ENCODE measurements at regions not wholly inside any gene's neighbourhood (a gene's known extent, or its start where the extent isn't known, plus 50 kb on each side); places are given as distances from the start of the nearest gene placed in this dataset.
"Not testable (repeated sequence)": the region's sequence is repeated elsewhere in the genome, so short reads cannot be mapped to it uniquely, and the experiment has no call there.

DNA sequence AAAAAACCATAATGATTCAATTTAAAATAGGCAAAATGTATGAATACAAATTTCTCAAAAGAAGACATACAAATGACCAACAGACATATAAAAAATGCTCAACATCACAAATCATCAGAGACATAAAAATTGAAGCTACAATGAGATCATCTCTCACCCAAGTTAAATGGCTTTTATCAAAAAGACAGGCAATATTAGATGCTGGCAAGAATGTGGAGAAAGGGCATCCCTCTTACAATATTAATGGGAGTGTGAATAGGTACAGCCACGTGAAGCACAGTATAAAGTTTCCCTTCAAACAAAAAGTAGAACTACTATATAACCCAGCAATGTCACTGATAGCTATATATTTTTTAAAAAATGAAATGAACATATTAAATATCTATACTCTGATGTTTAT lies 1481.7 kb downstream of the AMY1C start:
- DNase-seq = no peak

DNA sequence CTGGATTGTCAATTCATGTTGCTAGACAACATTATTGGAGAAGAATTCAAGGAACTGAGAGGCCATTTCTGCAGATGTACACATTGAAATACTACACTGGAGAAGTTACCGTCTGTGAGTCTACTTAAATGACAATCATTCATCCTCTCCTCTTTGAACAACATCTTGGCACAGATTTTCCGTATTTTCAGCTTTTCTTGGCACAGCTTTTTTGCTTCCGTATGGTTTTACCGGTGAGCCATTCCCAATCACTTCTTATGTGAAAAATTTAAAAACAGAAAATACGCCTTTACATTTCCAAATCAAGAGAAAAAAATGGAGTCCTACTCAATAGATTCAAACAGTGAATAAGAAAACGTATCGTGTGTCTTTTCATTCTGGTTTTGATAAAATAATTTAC lies 1493.7 kb downstream of the AMY1C start:
- no peak for DNase-seq

DNA sequence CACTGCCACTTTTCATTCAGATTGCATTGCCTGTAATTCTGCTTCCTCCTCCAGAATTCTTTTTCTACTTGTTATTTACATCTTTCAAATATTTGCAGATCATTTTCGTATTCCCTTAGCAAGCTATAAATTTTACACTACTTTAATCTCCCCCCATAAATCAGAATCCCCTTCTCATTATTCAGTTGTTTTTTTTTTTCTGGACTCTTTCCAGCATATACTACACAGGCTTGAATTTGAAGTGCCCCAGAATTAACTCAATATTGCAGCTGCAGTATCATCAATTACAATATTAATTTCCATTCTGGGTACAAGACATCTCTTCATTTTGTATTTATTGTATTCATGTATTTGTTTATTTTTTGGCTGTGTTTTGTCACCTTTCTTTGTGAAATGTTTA lies 1494.3 kb downstream of the AMY1C start:
- DNase-seq = peak; percentile 66

DNA sequence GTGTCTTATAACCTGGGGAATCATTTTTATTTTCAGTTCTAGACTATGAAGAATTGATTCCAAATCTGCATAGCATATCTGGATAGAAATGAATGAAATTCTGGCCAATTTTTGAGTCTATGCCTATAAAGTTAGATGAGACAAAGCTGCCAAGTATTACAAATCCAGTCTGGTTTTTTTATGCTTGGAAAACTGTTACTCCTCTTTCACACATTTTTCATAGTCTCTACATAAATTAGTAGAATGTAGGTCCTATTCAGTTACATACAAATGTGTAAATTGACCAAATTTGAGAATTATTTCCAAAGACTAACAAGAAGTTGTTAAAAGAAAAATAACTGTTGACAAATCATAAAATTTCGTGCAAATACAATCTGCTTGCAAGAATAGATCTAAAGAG lies 1505.2 kb downstream of the AMY1C start:
- DNase-seq = no peak

DNA sequence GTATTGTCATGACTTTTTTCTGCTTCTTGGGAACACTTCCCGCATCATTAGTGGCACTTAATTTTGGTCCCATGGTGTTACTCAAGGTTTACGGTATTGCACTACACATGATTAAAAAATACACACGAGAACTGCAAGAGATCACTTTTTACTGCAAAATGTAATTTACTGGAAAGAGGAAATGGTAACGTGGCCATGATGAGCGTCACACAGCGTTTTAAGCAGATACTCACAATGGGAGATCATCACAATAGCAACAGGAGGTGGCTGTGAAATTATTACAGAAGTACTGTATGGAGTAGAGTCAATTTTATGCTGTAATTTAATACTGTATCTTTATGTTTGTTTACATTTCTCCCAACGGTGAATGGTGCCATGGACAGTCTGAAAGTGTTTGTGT lies 1510.3 kb downstream of the AMY1C start:
- DNase-seq = no peak

DNA sequence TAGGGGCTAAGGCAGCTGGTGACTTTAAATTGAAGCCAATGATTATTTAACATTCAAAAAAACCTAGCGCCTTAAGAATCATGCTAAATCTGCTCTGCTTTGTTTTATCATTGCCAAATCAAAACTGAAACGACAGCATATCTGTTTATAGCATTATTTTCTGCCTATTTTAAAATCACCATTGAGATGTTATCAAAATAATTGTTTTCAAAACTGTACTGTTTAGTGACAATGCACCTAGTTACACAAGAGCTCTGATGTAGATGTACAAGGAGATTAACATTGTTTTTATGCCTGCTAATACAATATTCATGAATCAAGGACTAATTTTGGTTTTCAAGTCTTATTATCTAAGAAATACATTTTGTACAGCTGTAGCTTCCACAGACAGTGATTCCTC lies 1521.3 kb downstream of the AMY1C start:
- DNase-seq = no peak

DNA sequence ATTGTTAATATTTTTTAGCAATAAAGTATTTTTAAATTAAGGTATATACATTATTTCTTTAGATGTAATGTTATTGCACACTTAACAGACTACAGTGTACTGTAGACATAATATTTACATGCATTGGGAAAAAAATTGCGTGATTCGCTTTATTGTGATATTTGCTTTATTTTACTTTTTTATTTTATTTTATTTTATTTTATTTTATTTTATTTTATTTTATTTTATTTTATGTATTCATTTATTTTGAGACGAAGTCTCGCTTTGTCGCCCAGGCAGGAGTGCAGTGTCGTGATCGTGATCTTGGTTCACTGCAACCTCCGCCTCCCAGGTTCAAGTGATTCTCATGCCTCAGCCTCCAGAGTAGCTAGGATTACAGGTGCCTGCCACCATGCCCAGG lies 1522.7 kb downstream of the AMY1C start:
- not testable (repeated sequence) for DNase-seq

DNA sequence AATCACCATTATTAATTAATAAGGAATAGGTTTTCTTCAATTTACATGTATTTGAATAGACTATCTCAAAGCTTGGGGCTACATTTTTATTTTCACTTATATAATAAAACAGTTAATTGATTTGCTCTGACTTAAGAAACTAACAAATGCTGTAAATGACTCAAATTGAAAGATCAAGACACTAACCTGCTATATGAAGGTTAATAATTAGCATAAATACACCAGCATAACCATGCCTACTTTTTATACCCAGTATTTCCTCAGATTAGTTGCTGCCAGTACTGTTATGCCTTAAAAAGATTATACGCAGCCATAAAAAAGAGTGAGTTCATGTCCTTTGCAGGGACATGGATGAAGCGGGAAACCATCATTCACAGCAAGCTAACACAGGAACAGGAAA lies 1545.1 kb downstream of the AMY1C start:
- DNase-seq = no peak

DNA sequence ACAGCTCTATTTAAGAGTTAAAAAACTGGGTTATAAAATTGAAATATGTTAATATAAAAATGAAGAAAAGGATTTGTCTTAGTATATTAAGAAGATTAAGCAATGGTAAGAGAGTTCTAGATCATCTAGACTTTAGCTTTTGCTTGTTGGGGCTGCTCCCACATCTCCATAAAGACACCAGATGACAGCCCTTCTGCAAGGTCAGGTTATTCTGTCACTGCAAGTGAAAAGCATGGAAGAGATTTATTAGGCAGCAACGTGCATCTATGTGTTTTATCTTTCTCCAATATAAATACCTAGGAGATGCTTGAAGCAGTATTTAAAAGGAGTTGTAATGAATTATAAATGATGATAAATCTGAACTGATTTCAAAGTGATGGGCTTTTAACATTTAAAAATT lies 1560.4 kb downstream of the AMY1C start:
- no peak for DNase-seq

DNA sequence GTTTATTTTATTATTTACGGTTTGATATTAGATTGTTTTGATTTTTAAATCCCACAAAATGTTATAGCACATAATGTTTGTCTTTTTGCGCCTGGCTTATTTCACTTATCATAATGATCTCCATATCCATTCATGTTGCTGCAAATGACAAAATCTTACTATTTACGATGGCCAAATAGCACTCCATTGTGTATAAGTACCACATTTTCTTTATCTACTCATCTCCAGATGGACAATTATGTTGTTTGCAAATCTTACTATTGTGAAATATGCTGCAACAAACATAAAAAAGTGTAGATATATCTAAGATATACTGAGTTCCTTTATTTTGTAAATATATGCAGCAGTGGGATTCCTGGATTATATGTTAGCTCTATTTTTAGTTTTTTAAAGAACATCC lies 1568.3 kb downstream of the AMY1C start:
- DNase-seq = no peak

DNA sequence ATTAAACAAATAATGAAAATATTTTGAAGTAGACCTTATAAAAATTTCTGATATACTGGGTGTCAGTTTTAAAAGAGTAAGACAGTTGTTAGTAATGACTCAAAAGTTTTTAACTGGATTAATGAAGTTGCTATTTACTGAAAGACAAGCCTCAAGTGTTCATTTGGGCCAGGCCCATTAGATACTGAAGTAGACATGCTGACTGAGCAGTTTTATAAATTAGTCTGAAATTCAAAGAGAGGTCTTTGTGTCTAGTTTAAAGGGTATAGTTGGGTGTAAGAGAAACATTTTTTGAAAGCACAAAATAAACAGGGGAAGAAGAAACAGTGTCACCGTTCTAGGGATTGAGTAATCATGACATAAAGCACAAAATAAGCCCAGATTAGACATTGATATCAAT lies 1577.2 kb downstream of the AMY1C start:
- no peak for DNase-seq

DNA sequence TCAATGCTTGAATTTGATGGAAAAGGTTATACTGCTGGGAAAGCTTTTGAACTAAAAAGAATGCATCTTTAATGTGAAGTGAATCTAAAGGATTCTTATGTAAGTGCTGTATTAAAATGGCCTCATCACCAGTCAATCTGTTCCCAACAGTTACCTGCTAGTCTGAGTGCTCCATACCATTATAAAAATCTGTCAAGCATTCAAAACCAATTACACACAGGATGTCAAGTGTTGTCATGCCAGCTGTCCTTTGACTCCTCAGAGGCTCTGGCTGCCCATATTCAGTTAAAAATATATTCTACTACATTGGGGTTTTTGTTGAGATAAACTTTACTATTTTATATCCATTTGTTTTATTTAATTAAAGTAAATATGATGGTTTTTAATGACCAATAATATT lies 1587.7 kb downstream of the AMY1C start:
- DNase-seq = peak; percentile 39

DNA sequence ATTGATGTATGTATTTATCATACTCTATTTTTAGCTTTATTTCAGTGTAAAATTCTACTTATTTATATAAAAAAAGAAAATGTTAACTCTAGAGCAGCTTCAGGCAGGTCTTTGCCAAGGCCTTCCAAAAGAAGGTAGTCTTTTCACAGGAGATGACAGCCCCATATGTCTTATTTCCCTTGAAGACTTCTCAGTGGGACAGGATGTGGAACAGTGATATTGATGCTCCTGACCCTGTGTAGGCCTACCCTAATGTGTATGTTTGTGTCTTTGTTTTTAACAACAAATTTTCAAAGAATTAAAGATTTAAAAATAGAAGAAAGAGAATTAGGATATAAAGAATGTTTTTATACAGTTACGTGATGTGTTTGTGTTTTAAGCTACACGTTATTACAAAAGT lies 1593.6 kb downstream of the AMY1C start:
- DNase-seq = no peak

DNA sequence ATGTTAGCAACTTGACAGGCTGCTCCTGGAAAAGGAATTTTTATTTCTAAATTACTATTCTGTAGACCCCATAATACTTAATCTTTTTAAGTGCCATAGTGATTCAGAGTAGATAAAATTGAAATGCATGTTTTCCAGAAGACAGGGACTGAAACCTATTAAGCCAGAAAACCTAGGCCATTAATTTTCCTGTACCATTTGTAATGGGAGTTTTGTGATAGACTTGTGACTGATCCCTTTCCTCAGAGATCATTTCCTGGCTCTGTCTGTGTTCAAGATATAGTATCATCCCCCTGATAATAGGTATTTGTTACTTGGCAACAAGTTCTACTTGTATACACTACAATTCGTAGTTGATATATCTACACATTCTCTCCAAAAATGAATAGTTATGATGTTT lies 1609.8 kb downstream of the AMY1C start:
- peak; percentile 0 for DNase-seq

DNA sequence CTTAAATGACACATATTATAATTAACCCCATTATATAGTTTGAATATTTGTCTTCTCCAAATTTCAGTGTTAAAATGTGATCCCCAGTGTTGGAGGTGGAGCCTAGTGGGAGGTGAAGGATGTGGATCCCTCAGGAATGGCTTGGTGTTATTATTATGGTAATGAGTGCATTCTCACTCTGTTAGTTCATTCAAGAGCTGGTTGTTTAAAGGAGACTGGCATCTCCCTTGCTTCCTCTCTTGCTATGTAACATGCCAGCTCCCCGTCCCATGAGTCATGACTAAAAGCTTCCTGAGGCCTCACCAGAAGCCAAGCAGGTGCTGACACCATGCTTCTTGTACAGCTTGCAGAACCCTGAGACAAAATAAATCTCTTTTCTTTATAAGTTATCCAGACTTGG lies 1612.7 kb downstream of the AMY1C start:
- no peak for DNase-seq

DNA sequence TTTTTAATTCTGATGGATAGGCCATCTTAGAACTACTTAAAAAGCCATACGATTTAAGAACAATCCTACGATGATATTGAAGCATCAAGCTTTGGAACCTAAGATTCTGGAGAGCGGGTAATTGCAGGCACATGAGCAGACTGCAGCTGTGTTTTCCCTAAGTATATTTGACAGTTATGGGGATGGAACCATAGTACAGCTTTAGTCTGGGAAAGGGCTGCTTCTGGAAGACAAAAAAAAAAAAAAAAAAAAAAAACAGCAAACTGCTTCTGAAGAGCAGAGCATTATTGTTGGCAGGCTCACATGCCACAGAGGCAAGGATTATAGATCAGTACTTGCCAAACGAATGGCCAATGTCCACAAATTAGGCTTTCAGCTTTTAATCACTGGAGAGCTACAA lies 1618.7 kb downstream of the AMY1C start:
- no peak for DNase-seq

DNA sequence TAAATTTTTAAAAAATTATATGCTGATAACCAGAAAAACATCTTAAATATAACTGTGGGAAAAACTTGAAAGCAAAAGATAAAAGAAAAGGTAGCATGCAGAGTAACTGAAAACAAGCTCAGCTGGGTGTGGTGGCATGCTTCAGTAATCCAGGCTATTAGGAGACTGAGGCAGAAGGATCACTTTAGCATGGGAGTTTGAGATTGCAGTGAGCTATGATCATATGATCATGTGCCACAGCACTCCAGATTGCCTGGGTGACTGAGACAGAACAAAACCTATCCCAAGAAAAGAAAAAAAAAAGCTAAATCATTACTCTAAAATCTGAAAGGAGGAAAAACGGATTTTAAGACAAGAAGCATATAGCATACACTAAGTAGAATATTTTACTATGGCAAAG lies 1624.0 kb downstream of the AMY1C start:
- DNase-seq = no peak

DNA sequence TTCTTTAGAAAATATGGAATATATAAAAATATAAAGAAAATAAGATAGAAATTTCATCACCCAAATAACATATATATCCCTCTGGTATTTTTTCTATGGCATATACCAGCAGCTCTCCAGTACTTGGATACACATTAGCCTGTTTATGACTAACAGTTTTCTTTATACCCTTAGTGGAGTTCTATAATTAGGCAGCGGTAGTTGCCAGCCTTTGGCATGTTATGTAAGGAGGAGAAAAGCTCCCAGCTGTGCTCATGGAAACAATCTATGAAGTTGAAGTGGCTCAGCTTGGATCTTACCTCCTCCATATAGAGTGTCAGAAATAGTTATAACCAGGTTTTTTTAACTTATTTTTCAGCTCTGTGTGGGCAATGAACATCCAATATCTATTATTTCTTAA lies 1636.8 kb downstream of the AMY1C start:
- DNase-seq = no peak

DNA sequence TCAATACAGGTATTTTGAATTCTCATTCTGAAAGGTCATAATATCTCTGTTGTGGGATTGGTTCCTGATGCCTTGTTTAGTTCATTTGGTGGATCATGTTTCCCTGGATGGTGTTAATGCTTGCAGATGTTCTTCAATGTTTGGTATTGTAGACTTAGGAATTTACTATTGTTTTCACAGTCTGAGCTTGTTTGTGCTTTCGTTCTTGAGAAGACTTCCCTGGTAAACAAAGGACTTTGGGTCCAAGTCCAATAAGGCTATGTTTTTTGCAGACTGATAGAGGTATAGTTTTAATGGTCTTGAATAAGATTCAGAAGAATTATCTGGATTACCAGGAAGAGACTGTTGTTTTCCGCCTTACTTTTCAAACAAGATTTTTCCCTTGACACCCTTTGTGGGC lies 1646.3 kb downstream of the AMY1C start:
- no peak for DNase-seq

DNA sequence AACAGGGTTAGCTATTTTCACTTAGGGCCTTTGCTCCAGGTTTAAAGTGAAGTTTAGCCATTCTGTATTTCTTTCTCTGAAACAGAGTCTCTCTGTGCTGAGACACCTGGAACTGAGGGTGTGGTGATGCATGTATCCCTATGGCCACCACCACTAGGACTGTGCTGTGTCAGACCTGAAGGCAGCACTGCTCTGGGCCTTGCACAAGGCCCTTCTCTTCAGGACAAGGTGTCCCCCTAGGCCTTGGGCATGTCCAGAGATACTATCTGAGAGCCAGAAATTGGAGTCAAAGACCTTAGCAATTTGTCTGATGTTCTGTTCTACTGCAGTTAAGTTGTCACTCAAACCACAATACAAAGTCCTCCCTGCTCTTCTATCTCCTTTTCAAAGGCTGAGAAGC lies 1649.2 kb downstream of the AMY1C start:
- DNase-seq = no peak

DNA sequence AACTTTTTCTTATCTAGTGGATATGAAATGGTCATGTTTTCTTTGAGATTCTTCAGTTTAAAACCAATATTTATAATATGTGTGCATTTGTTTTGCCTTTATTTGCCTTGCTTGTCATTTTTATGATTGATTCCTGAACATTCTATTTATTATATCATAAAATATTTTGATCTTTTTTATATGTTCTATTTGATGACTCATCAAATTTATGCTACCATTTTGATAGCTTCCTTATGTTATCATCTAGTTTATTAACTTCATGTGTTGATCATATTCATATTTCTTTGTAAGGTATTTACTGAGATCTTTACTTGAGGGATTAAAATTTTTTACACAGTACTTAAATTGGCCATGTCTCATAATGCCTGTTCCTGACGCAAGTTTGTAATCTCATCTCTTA lies 1650.0 kb downstream of the AMY1C start:
- DNase-seq = no peak

DNA sequence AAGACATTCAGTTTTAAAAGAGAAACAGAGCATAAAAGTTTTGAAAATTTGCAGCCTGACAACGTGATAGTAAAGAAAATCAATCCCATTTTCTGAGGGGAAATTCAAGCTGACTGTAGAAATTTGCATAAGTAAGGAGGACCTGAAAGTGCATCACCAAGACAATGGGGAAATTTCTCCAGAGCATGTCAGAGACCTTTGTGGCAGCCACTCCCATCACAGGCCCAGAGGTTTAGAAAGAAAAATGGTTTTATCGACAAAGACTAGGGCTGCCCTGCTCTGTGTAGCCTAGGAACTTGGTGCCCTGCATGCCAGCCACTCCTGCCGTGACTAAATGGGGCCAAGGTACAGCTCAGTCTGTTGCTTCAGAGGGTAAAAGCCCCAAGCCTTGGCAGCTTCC lies 1640.2 kb upstream of the PRMT6 start:
- DNase-seq = no peak

DNA sequence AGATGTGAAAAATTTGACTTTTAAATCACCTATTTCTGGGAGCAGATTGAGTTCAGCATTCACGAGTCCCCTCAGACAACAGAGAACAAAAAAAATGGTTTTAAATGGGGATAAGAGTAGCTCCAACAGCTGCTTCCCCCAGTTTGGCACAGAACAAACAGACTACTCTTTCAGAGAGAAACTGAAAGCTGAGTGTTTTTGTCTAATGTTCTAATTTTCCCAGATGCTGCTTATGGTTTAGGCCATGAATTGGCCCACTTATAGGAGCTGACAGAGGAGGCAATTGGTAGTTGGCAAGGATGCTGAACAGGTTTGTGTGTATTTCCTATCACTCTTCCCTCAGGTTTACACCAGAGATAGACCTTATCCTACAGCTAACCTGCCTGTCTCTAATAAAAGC lies 1637.4 kb upstream of the PRMT6 start:
- DNase-seq = no peak

DNA sequence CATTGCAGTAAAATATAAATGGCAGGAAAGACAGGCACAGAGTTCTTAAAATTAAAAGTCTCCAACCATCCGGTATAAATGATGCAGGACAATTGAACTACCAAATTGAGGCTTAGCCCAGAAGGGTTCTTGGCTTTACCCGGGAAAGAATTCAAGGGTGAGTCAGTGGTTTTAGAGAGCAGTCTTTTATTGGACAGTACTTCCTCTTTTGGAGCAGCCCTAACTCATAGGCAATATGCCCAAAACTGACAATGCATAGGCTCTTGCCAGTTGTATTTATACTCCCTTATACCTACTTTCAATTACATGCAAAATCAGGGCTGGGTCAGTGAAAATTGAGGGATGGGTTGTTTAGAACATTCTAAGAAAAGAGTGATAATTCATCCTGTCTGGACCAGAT lies 1628.9 kb upstream of the PRMT6 start:
- DNase-seq = no peak

DNA sequence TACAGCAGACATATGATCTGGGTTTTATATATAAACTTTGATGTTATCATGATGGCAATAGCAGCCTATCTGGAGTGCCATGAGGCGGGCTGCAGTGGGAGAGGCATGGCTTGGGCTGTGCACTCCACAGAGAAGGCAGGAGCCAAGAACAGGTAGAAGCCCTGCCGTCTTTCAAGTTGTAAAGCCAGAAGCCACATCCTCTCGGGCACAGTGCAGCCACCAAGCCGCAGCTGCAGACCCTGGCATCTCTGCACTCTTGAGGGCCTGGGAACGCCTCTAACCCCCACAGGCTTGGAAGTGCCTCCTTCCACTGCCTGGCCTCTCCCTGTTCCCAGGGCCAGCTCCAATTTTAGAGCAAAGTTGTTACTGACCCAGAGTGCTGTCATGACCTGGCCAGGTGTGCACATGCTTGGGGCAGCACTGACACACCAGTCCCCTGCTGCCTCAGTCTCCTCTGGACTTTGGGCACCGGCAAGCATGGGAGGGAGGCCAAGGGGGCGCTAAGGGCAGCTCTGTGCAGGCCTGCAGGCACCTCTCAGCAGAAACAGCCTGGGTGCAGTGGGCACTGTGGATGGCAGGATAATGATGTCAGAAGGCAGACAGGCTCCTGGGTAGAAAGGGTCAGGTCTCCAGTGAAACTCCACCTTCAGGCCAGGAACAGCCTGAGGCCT lies 1619.8 kb upstream of the PRMT6 start:
- DNase-seq = no peak

DNA sequence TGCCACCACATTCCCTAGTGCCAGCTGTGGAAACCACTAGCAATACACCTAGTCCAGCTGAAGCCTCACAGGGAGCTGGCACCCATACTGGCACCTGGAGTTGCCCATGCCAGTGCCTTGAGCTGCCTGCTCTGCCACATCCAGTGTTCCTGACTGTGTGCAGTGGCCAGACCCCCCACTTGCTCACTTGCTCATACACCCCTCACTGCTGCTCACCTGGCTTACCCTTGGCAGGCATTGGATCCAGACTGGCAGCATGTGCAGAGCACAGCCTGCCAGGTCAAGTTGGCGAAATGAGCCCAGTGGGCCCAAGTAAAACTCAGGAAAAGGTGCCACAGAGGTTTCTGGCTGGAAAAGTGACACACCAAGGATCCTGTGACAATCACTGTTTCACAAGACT lies 1618.6 kb upstream of the PRMT6 start:
- DNase-seq = no peak

Measured in SHP77 treated with DMSO at 0.1 percent for 48 hours (cell line).